Neural progenitor cell (in vitro differentiated cells): ENCODE measurements at regions not wholly inside any gene's neighbourhood (a gene's known extent, or its start where the extent isn't known, plus 50 kb on each side); places are given as distances from the start of the nearest gene placed in this dataset.

Experiments used
- CTCF ChIP-seq: fragments of 200-600 bp; sonication (generic); IDR thresholded peaks from 2 replicates; pipeline ENCODE4 v1.5.1; 2017; ENCODE audit warnings: antibody characterized with exemption, mild to moderate bottlenecking
- EZH2 ChIP-seq: fragments of 200-600 bp; sonication (generic); IDR thresholded peaks from 2 replicates; pipeline ENCODE4 v1.6.1; 2017; ENCODE audit warnings: antibody characterized with exemption, mild to moderate bottlenecking, moderate library complexity

- peak; percentile 99 for TF ChIP-seq CTCF
- TF ChIP-seq EZH2, result no peak
Measured at GRCh38 chr13:106917673-106918556, 350.0 kb upstream of the ARGLU1 start.
